H1 (cell line): ENCODE measurements at regions not wholly inside any gene's neighbourhood (a gene's known extent, or its start where the extent isn't known, plus 50 kb on each side); places are given as distances from the start of the nearest gene placed in this dataset.

Experiments
- CTCF ChIA-PET: fragments of 300-600 bp; sonication (Branson Sonifier 250); formaldehyde crosslinking; loops from one replicate; lab custom pipeline; 2021; ENCODE audit not compliant: partially characterized antibody; lab: Charles Lee
- POLR2A ChIA-PET: fragments of 300-600 bp; sonication (Branson Sonifier 250); formaldehyde crosslinking; loops from one replicate; lab custom pipeline; 2021; ENCODE audit warnings: inconsistent platforms; ENCODE audit not compliant: partially characterized antibody; lab: Charles Lee
- DNase-seq, 2 experiments: peaks; one replicate each; pipeline versions ENCODE4 v3.0.0 to v3.0.0-alpha.2; 2010 to 2022; ENCODE audit warnings: low spot score in 2 of 2, low read depth in 1 of 2, mixed read lengths in 1 of 2
- FAIRE-seq: peaks from 2 replicates; lab custom pipeline; 2011; peaks lifted over from hg19 to GRCh38; lab: Jason Lieb, UNC
- H2AFZ ChIP-seq: 2 replicates; pipeline ENCODE4 v1.8.1; 2012; ENCODE audit warnings: low read length, inconsistent platforms
- H2AK5ac ChIP-seq: 2 replicates; pipeline ENCODE4 v1.6.1; 2013; ENCODE audit warnings: low read depth, low read length
- H2BK120ac ChIP-seq: replicated peaks from 2 replicates; pipeline ENCODE3; 2013; ENCODE audit warnings: low read depth, low read length, inconsistent platforms
- H2BK12ac ChIP-seq: 2 replicates; pipeline ENCODE4 v1.6.1; 2013; ENCODE audit warnings: low read depth, low read length
- H2BK15ac ChIP-seq: 2 replicates; pipeline ENCODE4 v1.6.1; 2013; ENCODE audit warnings: low read length
- H2BK20ac ChIP-seq: 2 replicates; pipeline ENCODE4 v1.6.1; 2013; ENCODE audit warnings: low read length
- H2BK5ac ChIP-seq: 2 replicates; pipeline ENCODE4 v1.6.1; 2013; ENCODE audit warnings: low read depth, low read length
- H3K14ac ChIP-seq: 2 replicates; pipeline ENCODE4 v1.6.1; 2013; ENCODE audit warnings: inconsistent platforms; ENCODE audit not compliant: insufficient read length
- H3K18ac ChIP-seq: 2 replicates; pipeline ENCODE4 v1.6.1; 2013; ENCODE audit warnings: low read length; ENCODE audit errors: extremely low read depth
- H3K23ac ChIP-seq: 2 replicates; pipeline ENCODE4 v1.6.1; 2013; ENCODE audit warnings: inconsistent platforms; ENCODE audit not compliant: insufficient read length
- H3K23me2 ChIP-seq: 2 replicates; pipeline ENCODE4 v1.6.1; 2013; ENCODE audit warnings: low read depth, low read length
- H3K27ac ChIP-seq: 2 replicates; pipeline ENCODE4 v1.6.1; 2011; ENCODE audit warnings: low read depth, low read length, inconsistent platforms
- H3K27me3 ChIP-seq, 4 experiments: replicated peaks in 1 of 4; 1 replicate in 1 of 4; 2 replicates in 3 of 4; pipeline versions ENCODE4 v1.6.1 to v1.8.1; 2011 to 2013; ENCODE audit warnings: low read length in 3 of 4, mild to moderate bottlenecking in 3 of 4, inconsistent platforms in 2 of 4, mixed read lengths in 2 of 4, moderate library complexity in 1 of 4; ENCODE audit not compliant: control insufficient read depth in 3 of 4, insufficient read depth in 3 of 4; ENCODE audit errors: extremely low read depth in 1 of 4
- H3K36me3 ChIP-seq, 4 experiments: 2 replicates each; pipeline versions ENCODE4 v1.6.1 to v1.8.1; 2011 to 2013; ENCODE audit warnings: mild to moderate bottlenecking in 4 of 4, low read length in 3 of 4, moderate library complexity in 2 of 4, control low read depth in 1 of 4, inconsistent platforms in 1 of 4; ENCODE audit not compliant: insufficient read depth in 4 of 4, control insufficient read depth in 2 of 4
- H3K4ac ChIP-seq: replicated peaks from 2 replicates; pipeline ENCODE3; 2013; ENCODE audit warnings: low read length, low read depth, mixed read lengths, inconsistent platforms; ENCODE audit not compliant: insufficient read length
- H3K4me1 ChIP-seq, 4 experiments: replicated peaks in 1 of 4; 1 replicate in 1 of 4; 2 replicates in 3 of 4; pipeline versions ENCODE4 v1.6.1 to v1.8.1; 2011 to 2013; ENCODE audit warnings: low read length in 3 of 4, inconsistent platforms in 2 of 4, mixed read lengths in 1 of 4; ENCODE audit not compliant: insufficient read depth in 4 of 4, control insufficient read depth in 3 of 4
- H3K4me2 ChIP-seq, 2 experiments: 2 replicates each; pipeline versions ENCODE4 v1.6.1 to v1.8.1; 2011 to 2013; ENCODE audit warnings: low read depth in 2 of 2, low read length in 2 of 2, control low read depth in 1 of 2, inconsistent platforms in 1 of 2, mild to moderate bottlenecking in 1 of 2; ENCODE audit not compliant: insufficient read depth in 1 of 2
- H3K4me3 ChIP-seq, 4 experiments: fragments of 200-600, 300-600 bp in 1 of 4; sonication (generic), shearing (Covaris generic), sonication (Bioruptor Twin) in 1 of 4; 2 replicates each; pipeline versions ENCODE4 v1.5.1 to v1.8.1; 2011 to 2016; ENCODE audit warnings: low read length in 4 of 4, low read depth in 3 of 4, control low read depth in 2 of 4, inconsistent platforms in 2 of 4, mild to moderate bottlenecking in 2 of 4, mixed read lengths in 1 of 4, moderate library complexity in 1 of 4; ENCODE audit not compliant: insufficient read depth in 2 of 4; ENCODE audit errors: extremely low read depth in 1 of 4
- H3K56ac ChIP-seq: replicated peaks from 2 replicates; pipeline ENCODE3; 2013; ENCODE audit warnings: low read depth, mild to moderate bottlenecking, mixed read lengths, low read length, inconsistent platforms; ENCODE audit not compliant: insufficient read length
- H3K79me1 ChIP-seq: 2 replicates; pipeline ENCODE4 v1.6.1; 2013; ENCODE audit warnings: low read depth, low read length, control low read depth
- H3K79me2 ChIP-seq, 2 experiments: 2 replicates each; pipeline versions ENCODE4 v1.6.1 to v1.8.1; 2012 to 2013; ENCODE audit warnings: low read length in 2 of 2, mild to moderate bottlenecking in 2 of 2, inconsistent platforms in 1 of 2; ENCODE audit not compliant: insufficient read depth in 2 of 2, control insufficient read depth in 1 of 2
- H3K9ac ChIP-seq, 4 experiments: replicated peaks in 1 of 4; 1 replicate in 1 of 4; 2 replicates in 3 of 4; pipeline versions ENCODE4 v1.6.1 to v1.8.1; 2011 to 2013; ENCODE audit warnings: low read depth in 3 of 4, low read length in 3 of 4, control low read depth in 2 of 4, mild to moderate bottlenecking in 2 of 4, moderate library complexity in 2 of 4, inconsistent platforms in 1 of 4; ENCODE audit errors: extremely low read depth in 1 of 4
- H3K9me3 ChIP-seq, 2 experiments: 2 replicates each; pipeline versions ENCODE4 v1.6.1 to v1.8.1; 2012 to 2013; ENCODE audit warnings: mild to moderate bottlenecking in 2 of 2, moderate library complexity in 2 of 2, control low read depth in 1 of 2, inconsistent platforms in 1 of 2, low read depth in 1 of 2, low read length in 1 of 2, mixed read lengths in 1 of 2; ENCODE audit not compliant: insufficient read depth in 2 of 2
- H4K20me1 ChIP-seq, 2 experiments: replicated peaks in 1 of 2; 2 replicates each; pipeline versions ENCODE3 to v1.8.1; 2011 to 2013; ENCODE audit warnings: inconsistent platforms in 2 of 2, low read length in 2 of 2, mild to moderate bottlenecking in 1 of 2; ENCODE audit not compliant: insufficient read depth in 2 of 2, control insufficient read depth in 1 of 2
- H4K5ac ChIP-seq: 2 replicates; pipeline ENCODE4 v1.6.1; 2013; ENCODE audit warnings: low read length, low read depth, mixed read lengths, inconsistent platforms; ENCODE audit not compliant: insufficient read length
- H4K8ac ChIP-seq: 2 replicates; pipeline ENCODE4 v1.8.0; 2013; ENCODE audit warnings: mild to moderate bottlenecking, moderate library complexity, low read length, inconsistent platforms; ENCODE audit not compliant: insufficient read depth; ENCODE audit errors: extremely low read depth
- H4K91ac ChIP-seq: replicated peaks from 2 replicates; pipeline ENCODE3; 2013; ENCODE audit warnings: low read length, mixed read lengths, inconsistent platforms; ENCODE audit not compliant: insufficient read length
- CBX8 ChIP-seq: fragments of 300-800, 300-1000 bp; sonication (generic); IDR thresholded peaks from 2 replicates; pipeline ENCODE4 v1.7.1; 2016; ENCODE audit warnings: low read depth, low read length, borderline replicate concordance
- CEBPB ChIP-seq: IDR thresholded peaks from 2 replicates; pipeline ENCODE4 v1.6.1; 2012; ENCODE audit warnings: low read depth, low read length
- JUND ChIP-seq: IDR thresholded peaks from 2 replicates; pipeline ENCODE4 v1.6.1; 2011; ENCODE audit warnings: mild to moderate bottlenecking, improper control_type of control experiment, low read length
- NRF1 ChIP-seq: IDR thresholded peaks from 2 replicates; pipeline ENCODE4 v1.6.1; 2011; ENCODE audit warnings: mild to moderate bottlenecking, low read depth, low read length, improper control_type of control experiment
- POLR2AphosphoS5 ChIP-seq: IDR thresholded peaks from 2 replicates; pipeline ENCODE4 v1.6.1; 2011; ENCODE audit warnings: low read depth, low read length
- RXRA ChIP-seq: IDR thresholded peaks from 2 replicates; pipeline ENCODE4 v1.6.1; 2011; ENCODE audit warnings: low read depth, mild to moderate bottlenecking, low read length, moderate library complexity; ENCODE audit not compliant: insufficient read depth
- SIX5 ChIP-seq: IDR thresholded peaks from 2 replicates; pipeline ENCODE4 v1.6.1; 2011; ENCODE audit warnings: mild to moderate bottlenecking, low read depth, low read length
- SP4 ChIP-seq: IDR thresholded peaks from 2 replicates; pipeline ENCODE4 v1.6.1; 2012; ENCODE audit warnings: low read length, inconsistent platforms
- TAF1 ChIP-seq: IDR thresholded peaks from 2 replicates; pipeline ENCODE4 v1.6.1; 2011; ENCODE audit warnings: mild to moderate bottlenecking, low read depth, low read length
- TBP ChIP-seq: IDR thresholded peaks from 2 replicates; pipeline ENCODE4 v1.6.1; 2011; ENCODE audit warnings: low read depth, low read length, improper control_type of control experiment
- ZNF274 ChIP-seq: IDR thresholded peaks from 2 replicates; pipeline ENCODE4 v1.7.0; 2012; ENCODE audit warnings: low read length, borderline replicate concordance; ENCODE audit errors: extremely low read depth
- WGBS, 2 experiments: shearing (Covaris generic) in 1 of 2; methylation state at CpG; one replicate each; pipeline versions ENCODE4 v1.1.6 to v1.1.7; 2013 to 2015; ENCODE audit warnings: low lambda C conversion rate in 2 of 2, mixed read lengths in 2 of 2, inconsistent platforms in 1 of 2, low coverage in 1 of 2, missing lambda C conversion rate in 1 of 2; ENCODE audit not compliant: insufficient replicate concordance in 2 of 2, insufficient coverage in 1 of 2, insufficient read length in 1 of 2; ENCODE audit errors: extremely low coverage in 1 of 2, missing lambda C conversion rate in 1 of 2; 5-methylcytosine and 5-hydroxymethylcytosine counted together
- TF ChIP-seq, protein P1 (sequence below): IDR thresholded peaks from 2 replicates; pipeline ENCODE4 v1.6.1; 2012; ENCODE audit warnings: inconsistent platforms
- TF ChIP-seq, protein P2 (sequence below), 3 experiments: IDR thresholded peaks; 1 replicate in 2 of 3; 2 replicates in 1 of 3; pipeline versions ENCODE4 v1.5.1 to v1.6.1; 2011; ENCODE audit warnings: low read length in 3 of 3, mild to moderate bottlenecking in 3 of 3, inconsistent platforms in 2 of 3, low read depth in 1 of 3, moderate library complexity in 1 of 3; ENCODE audit not compliant: insufficient read depth in 1 of 3; ENCODE audit errors: control extremely low read depth in 1 of 3

DNA sequence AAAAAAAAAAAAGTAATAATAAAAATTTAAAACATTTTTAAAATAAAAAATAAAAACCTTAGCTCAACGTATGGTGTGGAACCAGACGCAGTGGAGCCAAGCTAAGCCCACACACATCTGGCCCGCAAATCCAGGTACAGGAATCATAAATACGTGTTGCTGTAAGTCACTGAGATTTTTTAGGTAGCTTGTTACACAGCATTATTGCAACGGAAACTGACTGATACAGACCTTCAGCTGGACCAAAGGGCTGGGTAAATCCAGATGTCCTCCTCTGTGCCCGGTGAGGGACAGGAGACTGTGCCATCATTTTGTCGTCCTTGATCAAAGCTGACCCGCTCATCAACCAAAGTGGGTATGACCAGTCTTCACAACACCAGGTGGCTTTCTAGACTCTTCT lies 104.9 kb downstream of the TMEM130 start:
- H4K20me1 ChIP-seq, result no peaks in the 10 kb centered on the region
- H3K9me3 ChIP-seq, result no peaks in the 10 kb centered on the region
- no peak overlapping the region for H2BK15ac ChIP-seq
- 64% methylated on average over 8 of the region's 8 CpGs; no CpG with 5 or more reads in 1 of the 2 experiments for WGBS, 2 experiments
- H3K23me2 ChIP-seq, result no peaks in the 10 kb centered on the region
- H4K8ac ChIP-seq, result no peak overlapping the region
- no peak overlapping the region for H3K4ac ChIP-seq
- no peak overlapping the region for H3K23ac ChIP-seq
- H2BK12ac ChIP-seq, result no peak overlapping the region
- no peaks in the 10 kb centered on the region for H3K79me1 ChIP-seq
- ChIA-PET POLR2A (interaction anchor here (0.6 kb wide), 1 partner anchor 13 kb away, joined by 3 read pairs; no protein-coding TSS in a partner anchor), CTCF (interaction anchor here (0.7 to 3.5 kb wide), 8 partner anchors 12 to 76 kb away, joined by 3 to 22 read pairs (median 4); no protein-coding TSS in a partner anchor)
- no peaks in the 10 kb centered on the region for H3K4me1 ChIP-seq
- H3K79me2 ChIP-seq, result no peaks in the 10 kb centered on the region
- no peak overlapping the region for H3K27ac ChIP-seq
- H3K4me3 ChIP-seq, result no peak overlapping the region
- H3K36me3 ChIP-seq, result no peaks in the 10 kb centered on the region; a peak in 1 of 8 replicates
- H4K5ac ChIP-seq, result no peak overlapping the region
- no peak overlapping the region for H3K4me2 ChIP-seq
- H2BK120ac ChIP-seq, result no peak overlapping the region
- no peaks in the 10 kb centered on the region for H3K27me3 ChIP-seq
- no peak overlapping the region for H3K9ac ChIP-seq
- no peak for DNase-seq
- no peak overlapping the region for H2BK5ac ChIP-seq
- no peak for FAIRE-seq
- no peak overlapping the region for H3K56ac ChIP-seq
- no peak overlapping the region for H3K18ac ChIP-seq
- no peak overlapping the region for H2BK20ac ChIP-seq
- no peak overlapping the region for H2AFZ ChIP-seq
- no peak overlapping the region for H2AK5ac ChIP-seq
- H4K91ac ChIP-seq, result no peak overlapping the region
- no peak overlapping the region for H3K14ac ChIP-seq
- no peak for TF ChIP-seq ZNF274
- TF ChIP-seq NRF1, result no peak
- TF ChIP-seq TBP, result no peak
- TF ChIP-seq, protein P1, sequence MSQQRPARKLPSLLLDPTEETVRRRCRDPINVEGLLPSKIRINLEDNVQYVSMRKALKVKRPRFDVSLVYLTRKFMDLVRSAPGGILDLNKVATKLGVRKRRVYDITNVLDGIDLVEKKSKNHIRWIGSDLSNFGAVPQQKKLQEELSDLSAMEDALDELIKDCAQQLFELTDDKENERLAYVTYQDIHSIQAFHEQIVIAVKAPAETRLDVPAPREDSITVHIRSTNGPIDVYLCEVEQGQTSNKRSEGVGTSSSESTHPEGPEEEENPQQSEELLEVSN, result no peak
- TF ChIP-seq, protein P2, sequence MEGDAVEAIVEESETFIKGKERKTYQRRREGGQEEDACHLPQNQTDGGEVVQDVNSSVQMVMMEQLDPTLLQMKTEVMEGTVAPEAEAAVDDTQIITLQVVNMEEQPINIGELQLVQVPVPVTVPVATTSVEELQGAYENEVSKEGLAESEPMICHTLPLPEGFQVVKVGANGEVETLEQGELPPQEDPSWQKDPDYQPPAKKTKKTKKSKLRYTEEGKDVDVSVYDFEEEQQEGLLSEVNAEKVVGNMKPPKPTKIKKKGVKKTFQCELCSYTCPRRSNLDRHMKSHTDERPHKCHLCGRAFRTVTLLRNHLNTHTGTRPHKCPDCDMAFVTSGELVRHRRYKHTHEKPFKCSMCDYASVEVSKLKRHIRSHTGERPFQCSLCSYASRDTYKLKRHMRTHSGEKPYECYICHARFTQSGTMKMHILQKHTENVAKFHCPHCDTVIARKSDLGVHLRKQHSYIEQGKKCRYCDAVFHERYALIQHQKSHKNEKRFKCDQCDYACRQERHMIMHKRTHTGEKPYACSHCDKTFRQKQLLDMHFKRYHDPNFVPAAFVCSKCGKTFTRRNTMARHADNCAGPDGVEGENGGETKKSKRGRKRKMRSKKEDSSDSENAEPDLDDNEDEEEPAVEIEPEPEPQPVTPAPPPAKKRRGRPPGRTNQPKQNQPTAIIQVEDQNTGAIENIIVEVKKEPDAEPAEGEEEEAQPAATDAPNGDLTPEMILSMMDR (IDR thresholded peaks at IDR 0.05; ENCODE audit: control extremely low read depth in 1 of 3, insufficient read depth in 1 of 3, low read depth in 1 of 3, low read length in 3 of 3), result no peak
- TF ChIP-seq SIX5, result no peak
- no peak for TF ChIP-seq CEBPB
- no peak for TF ChIP-seq RXRA
- no peak for TF ChIP-seq CBX8
- no peak for TF ChIP-seq TAF1
- TF ChIP-seq SP4, result no peak
- no peak for TF ChIP-seq POLR2AphosphoS5
- no peak for TF ChIP-seq JUND
